NAMALWA (cell line): ENCODE measurements at regions not wholly inside any gene's neighbourhood (a gene's known extent, or its start where the extent isn't known, plus 50 kb on each side); places are given as distances from the start of the nearest gene placed in this dataset.
A peak's percentile ranks its signal among the peaks of the same experiment; 100 is the strongest.

Source experiments
- DNase-seq: peaks from one replicate; pipeline ENCODE4 v3.0.0-alpha.2; 2015; ENCODE audit warnings: low spot score

- DNase-seq: no peak
Measured at GRCh38 chr7:17651863-17652385, 288.4 kb downstream of the SNX13 start.

DNA sequence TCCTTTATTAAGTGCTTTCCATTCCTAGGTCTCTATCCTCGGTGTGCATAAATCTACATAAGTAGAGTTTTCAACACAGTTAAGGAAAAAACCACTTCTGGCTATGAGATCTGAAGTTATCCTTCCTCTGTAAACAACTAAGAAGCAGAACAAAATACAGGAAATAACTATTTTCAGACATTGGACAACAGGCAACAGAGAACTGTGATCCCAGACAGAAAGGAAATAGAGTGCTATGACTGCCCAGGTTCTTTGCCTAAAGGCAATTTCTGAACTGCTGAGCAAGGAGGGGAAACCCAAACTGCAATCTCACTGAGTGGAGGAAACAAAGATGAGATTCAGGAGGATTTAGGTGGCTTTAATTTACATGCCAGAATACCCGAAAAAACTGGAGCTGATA lies 285.4 kb downstream of the SNX13 start:
- no peak for DNase-seq

DNA sequence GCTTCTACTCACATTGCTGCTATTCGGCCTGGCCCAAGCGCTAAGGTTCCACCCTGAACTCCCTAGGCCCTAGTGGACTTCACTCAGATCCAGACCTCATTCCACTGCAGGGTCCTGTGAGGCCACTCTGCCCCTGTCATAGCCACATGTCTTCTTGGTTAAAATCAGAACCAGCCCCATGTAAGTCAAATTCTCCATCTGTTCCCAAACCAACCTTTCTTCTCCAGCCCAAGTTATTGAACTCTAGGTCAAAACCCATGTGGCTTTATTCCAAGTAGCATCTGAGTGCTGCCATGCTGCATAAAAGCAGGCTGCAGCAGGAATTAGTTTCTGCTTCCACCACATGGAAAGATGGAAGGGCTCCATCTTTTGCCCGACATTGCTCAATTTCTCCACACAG lies 281.2 kb downstream of the SNX13 start:
- DNase-seq: no peak

- DNase-seq: no peak
Measured at GRCh38 chr7:17660116-17660515, 280.2 kb downstream of the SNX13 start.

GRCh38 chr7:17661982-17662585 lies 278.2 kb downstream of the SNX13 start:
- DNase-seq: no peak

DNA sequence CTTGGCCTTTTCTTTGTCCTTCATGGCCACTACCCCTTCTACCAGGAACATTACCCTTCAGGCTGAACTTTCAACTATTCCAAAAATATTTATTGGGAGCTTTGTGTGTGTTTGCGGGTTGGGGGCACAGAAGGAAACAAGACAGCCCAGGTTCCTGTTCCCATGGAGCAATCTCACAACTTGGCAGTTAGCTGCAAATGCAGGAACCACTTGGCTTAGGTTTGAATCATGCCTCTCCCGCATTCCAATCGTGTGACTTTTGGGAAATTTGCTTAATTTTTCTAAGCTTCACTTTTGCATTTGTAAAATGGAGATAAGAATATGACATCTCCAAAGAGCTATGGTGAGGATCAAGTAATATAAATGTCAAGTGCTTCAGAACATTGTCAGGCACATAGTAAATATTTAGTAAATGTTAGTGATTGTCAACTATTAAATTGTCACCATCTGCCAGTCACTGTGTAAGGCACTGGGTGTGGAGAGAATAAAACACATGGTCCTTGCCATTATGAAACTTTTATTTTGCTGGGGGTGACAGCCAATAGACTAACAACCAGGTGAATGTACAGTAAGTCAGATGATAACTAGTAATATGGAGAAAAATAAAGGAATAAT lies 277.1 kb downstream of the SNX13 start:
- no peak for DNase-seq

DNA sequence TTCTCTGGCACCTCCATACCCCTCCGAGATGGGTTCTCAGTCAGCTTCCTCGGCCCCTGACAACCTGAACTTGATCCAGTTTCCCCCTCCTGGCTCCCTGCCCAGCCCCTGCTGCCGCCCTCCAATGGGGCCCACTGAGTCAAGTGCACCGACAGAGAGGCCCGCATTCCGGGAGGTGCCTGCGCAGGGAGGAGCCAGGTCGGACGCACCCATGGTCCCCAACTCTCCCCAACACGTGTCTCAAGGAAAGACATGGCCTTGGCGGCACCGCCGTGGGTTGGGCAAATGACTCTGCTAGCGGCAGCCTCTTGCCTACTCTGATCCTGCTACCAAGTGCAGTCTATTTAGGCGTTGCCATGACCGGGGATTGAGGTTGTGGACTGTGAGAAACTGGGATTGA lies 275.3 kb downstream of the SNX13 start:
- DNase-seq: no peak

GRCh38 chr7:17668122-17668521 lies 272.2 kb downstream of the SNX13 start:
- no peak for DNase-seq

DNA sequence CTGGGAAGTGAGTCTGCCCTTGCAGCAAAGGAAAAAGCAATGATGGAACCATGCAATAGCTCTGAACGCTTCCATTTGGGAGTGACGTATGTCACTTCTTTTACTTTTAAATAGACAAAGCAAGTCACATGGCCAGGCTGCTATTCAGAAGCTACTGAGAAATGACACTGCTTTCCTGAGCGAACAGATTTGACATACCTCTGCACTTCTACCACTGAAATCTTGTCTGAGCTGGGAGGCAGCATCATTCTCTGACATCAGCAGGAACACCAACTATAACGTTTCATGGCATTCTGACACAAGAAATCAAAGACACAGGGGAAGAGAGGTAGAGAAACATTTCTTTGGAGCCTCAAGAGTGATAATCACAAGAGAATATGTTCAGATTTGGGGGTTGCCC lies 271.1 kb downstream of the SNX13 start:
- DNase-seq: no peak

DNA sequence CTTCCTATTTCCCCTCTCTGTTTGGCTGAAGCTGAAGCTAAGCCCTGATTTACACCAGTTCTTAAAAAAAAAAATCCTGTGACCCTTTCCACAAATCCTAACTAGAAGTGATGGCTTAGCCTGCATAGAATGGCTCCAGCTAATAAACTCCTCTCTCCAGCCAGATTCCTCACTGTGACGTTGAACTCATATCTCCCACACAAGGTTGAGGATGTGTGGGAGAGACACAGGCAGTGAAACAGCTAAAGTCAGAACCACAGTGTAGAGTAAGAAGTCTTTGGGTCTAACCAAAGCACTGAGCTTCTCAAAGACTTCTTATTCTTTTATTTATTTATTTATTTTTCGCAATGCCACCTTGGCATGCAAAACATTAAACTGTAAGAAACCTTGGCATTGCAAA lies 268.3 kb downstream of the SNX13 start:
- DNase-seq: no peak

- DNase-seq: no peak
Measured at GRCh38 chr7:17672783-17673182, 267.5 kb downstream of the SNX13 start.

- no peak for DNase-seq
Measured at GRCh38 chr7:17674166-17674942, 265.9 kb downstream of the SNX13 start.

DNA sequence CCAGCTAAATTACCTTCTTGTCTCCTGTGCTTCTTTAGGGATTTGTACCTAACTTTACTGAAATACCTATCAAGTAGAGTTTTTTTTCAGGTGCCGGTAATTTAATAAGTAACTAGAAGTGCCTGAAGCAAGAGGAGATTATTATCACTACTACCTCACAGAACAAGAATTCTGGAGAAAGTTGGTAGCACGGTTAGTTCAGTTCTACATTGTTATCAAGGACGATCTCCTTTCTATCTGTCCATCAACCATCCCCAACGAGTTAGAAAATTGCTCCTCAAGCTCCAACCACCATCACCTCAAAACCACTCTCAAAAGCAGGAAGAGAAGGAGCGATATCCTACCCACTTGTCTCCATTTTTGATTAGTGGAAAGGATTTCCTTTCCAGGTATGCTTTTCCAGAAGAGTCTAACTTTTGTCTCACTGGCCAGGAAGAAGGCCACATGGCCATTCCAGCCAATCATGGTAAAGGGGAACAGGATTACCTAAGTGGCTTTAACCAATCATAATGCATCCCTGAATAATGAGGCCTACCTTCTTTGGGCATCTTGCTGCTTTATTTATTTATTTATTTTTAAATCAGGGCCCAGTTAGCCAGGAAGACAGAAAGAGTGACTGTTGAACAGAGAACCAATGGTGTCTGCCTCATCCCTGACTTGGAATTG lies 265.2 kb downstream of the SNX13 start:
- no peak for DNase-seq

GRCh38 chr7:17677408-17677807 lies 262.9 kb downstream of the SNX13 start:
- no peak for DNase-seq

GRCh38 chr7:17678896-17679295 lies 261.4 kb downstream of the SNX13 start:
- DNase-seq: no peak

DNA sequence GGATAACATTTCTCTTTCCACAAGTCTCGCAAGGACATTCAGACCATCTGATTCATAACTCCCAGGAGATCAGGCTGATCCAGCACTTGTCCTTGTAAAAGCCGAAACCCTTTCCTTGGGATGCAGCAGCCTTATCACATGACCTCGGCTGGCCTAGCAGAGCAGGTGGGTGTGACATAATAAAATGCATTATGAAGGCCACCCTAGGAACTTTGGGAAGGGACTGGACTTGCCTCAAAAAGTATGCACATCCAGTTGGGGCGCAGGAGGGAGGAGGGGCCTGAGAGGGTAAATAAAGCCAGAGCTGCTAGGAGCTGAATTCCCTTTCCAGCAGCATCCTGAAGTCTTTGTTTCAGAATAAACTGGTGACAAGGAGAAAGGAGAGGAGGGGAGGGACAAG lies 260.8 kb downstream of the SNX13 start:
- DNase-seq: no peak

DNA sequence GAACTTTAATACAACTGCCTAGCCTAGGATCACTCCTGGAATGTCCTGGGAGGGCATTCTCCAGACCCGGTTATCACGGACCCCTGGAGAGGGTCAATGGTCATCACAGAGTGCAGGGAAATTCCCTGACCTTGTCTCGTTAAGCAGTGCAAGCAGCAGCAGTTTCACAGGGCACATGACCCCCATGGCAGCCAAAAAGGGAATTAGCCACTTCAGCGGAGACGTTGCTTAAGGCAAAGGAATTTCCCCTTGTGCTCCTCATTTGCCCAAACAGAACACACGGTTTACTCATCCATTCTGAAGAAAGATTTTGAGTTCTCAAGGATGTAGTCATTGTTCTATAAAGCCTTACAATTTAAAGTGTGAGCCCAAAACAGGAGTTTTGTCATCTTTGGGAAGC lies 260.3 kb downstream of the SNX13 start:
- DNase-seq: no peak

DNA sequence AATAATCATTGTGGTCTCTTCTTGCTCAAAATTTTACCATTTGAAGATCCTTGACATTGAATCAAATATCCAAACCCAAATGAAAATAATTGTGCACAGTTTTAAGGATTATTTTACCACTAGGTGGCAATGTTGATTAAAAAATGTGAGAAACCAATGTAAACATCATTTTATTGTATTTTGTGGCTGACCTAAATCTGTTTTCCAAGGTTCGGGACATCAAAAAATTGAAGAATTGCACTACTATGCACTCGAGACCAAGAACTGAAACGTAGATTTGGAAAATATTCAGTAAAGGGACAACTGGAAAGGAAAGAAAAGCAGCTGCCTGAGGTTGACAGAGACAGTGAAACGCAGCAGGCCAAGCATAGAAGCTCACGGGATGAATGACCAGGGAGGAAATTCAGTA lies 259.3 kb downstream of the SNX13 start:
- peak; percentile 62 for DNase-seq

GRCh38 chr7:17681965-17682364 lies 258.3 kb downstream of the SNX13 start:
- DNase-seq: no peak

DNA sequence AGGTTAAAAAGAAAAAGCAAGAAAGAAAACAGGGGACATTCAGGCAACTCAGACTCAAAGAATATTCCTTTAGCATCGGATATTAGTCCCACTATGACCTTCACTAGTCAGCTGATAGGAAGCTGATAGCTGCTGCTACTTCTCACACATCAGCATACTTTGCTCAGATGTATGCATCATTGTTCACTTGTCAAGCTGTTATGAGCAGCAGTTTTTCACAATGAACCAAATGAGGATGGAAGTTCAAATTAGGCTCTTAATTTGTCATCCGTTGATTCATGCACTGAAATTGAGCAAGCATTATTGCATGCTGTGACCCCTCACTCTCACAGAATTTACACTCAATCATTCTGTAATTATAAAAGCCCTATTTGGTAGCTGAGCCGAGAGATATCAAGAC lies 257.7 kb downstream of the SNX13 start:
- DNase-seq: no peak

DNA sequence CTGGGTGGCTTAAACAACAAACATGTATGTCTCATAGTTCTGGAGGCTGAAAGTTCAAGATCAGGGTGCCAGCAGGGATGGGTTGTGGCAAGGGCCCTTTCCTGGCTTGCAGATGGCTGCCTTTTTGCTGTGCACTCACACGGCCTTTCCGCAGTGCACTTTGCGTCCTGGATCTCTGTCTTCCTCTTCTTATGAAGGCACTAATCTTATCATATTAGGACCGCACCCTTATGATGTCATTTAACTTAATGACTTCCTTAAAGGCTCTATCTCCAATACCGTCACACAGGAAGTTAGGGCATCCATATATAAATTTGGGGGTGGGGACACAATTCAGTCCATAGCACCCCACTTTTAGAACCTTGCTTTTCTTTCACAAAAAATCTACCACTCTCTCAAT lies 255.2 kb downstream of the SNX13 start:
- no peak for DNase-seq

DNA sequence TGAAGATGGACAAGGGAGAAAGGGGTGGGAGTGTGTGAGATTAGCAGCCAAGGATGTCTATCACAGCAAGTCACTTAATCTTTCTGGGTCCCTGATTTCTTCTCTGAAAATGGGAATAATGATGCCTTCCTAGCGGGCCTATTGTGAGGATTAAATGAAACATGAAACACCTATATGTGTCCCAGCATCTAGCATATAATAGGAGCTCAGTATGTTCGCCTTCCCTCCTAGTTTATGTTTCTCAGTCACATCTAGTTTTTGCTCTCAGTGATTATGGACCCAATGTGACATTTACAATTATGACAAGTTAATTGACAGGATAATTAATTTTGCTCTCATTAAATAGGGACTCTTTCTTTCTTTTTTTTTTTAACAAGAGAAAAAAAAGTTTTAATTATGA lies 252.9 kb downstream of the SNX13 start:
- no peak for DNase-seq
